AG10803 (cell line): ENCODE measurements at regions not wholly inside any gene's neighbourhood (a gene's known extent, or its start where the extent isn't known, plus 50 kb on each side); places are given as distances from the start of the nearest gene placed in this dataset.

ENCODE experiments used
- DNase-seq: peaks from one replicate; pipeline ENCODE4 v3.0.0; 2010; ENCODE audit warnings: low read depth
- H3K4me3 ChIP-seq: 2 replicates; pipeline ENCODE4 v1.5.1; 2011; ENCODE audit warnings: mild to moderate bottlenecking, low read length, control low read depth
- TF ChIP-seq, protein P1 (sequence below): conservative IDR thresholded peaks from 2 replicates; pipeline ENCODE4 v1.5.1; 2011; ENCODE audit warnings: mild to moderate bottlenecking, low read length, control low read depth, inconsistent platforms

GRCh38 chr13:59478908-59479307, 684.8 kb downstream of the DIAPH3 start:
- no peak for DNase-seq
- H3K4me3 ChIP-seq: no peak overlapping the region
- TF ChIP-seq, protein P1, sequence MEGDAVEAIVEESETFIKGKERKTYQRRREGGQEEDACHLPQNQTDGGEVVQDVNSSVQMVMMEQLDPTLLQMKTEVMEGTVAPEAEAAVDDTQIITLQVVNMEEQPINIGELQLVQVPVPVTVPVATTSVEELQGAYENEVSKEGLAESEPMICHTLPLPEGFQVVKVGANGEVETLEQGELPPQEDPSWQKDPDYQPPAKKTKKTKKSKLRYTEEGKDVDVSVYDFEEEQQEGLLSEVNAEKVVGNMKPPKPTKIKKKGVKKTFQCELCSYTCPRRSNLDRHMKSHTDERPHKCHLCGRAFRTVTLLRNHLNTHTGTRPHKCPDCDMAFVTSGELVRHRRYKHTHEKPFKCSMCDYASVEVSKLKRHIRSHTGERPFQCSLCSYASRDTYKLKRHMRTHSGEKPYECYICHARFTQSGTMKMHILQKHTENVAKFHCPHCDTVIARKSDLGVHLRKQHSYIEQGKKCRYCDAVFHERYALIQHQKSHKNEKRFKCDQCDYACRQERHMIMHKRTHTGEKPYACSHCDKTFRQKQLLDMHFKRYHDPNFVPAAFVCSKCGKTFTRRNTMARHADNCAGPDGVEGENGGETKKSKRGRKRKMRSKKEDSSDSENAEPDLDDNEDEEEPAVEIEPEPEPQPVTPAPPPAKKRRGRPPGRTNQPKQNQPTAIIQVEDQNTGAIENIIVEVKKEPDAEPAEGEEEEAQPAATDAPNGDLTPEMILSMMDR: no peak

DNA sequence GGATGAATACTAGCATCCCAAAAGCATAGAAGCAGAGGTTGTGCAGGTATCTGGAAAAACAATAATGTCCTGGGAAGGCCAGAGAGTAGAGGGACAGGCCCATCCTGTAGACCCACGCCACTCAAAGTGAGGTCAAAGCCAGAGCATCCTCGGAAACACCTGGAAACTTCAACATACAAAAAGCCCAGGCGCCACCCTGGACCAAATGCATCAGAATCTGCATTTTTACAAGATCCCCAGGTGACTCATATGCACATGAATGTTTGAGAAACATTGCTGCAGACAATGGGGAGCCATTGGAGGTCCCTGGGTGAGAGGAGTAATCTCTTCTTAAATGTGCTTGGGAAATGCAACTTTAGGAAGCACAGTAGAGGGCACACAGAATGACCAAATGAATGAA, 684.1 kb downstream of the DIAPH3 start:
- no peak for DNase-seq
- H3K4me3 ChIP-seq: no peak overlapping the region
- TF ChIP-seq, protein P1: no peak

DNA sequence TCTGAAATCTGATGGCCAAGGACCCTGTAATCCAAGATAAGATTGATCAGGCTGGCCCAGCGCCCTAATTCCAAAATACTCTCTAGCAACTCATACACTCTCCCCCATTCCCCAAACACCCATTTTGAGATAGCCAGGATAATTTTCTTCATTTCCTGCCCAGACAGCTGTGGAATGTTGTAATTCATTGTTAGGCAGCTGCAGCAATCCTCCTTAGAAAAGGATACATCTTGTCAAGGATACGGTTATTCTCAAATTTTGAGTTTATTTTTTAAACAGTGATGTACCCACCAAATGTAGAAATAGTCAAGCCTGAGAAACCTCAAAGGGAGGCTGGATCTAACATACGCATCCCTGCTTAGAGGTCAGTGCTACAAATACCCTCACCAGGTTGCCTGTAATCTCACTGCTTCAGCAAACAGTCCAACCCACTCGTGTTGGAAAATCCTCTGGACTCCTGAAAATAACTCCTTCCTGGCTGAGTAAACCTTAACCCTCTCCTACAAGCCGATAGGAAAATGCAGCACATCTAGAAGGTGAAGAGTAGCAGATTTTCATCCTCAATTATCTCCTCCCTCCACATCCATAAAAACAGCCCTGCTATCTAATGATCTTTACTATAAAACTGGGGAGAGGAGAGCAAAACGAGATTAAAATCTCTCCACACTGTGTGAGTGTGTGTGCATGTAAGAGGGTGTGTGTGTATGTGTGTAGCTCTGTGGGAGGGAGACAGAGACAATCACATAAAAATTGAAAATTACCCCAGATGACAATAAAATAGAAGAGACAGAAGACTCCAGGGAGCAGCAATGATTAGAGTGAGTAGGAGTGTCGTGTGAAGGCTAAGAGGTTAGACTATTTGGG, 683.1 kb downstream of the DIAPH3 start:
- TF ChIP-seq, protein P1: no peak
- no peak for DNase-seq
- H3K4me3 ChIP-seq: no peak overlapping the region

DNA sequence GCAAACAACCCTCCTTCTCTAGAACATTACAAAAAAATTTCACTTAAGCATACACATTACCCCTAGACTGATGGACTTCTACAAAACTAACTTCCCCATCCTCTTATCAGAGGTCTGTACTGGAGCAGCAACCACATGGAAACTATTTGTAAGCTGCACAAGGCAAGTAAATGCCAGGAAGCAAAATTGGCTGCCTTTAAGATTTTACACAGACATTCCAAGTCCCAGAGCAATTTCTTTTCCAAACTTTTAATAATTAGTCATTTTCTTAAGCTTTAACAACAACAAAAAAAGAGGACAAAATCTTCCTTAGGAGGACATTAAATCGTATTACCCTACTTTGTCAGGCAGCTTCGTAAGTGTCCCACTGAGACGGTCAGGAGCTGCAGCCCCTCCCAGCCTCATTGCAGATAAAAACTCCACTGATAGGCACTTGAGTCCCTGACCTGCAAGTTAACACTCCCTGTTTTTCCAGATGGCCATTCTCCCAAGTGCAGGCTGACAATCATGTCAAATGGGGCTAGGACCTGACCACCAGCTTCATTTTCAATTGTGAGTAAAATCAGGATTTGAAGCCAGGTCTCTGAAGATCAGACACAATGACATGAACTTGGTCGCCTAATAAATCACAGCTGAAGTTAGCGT, 680.1 kb downstream of the DIAPH3 start:
- TF ChIP-seq, protein P1: no peak
- DNase-seq: peak; percentile 9
- no peak overlapping the region for H3K4me3 ChIP-seq

DNA sequence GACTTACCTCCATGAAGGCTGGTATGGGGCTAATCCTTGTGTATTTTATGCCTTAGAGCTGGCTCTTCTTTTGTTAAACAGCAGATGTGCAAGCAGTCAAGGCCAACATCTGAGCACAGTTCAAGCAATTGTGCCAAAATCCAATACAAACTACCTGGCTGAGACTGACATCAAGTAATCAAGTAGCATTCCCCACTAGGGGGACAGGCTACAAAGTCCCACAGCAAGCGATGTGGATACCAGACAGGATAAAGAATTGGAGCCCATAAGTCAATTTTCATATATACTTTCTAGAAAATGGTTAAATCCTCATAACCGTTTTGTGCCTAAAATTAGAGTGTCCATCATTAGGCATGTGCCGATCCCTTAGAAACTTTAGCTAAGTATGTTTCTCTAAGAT, 675.8 kb downstream of the DIAPH3 start:
- DNase-seq: no peak

GRCh38 chr13:59488436-59488835, 675.3 kb downstream of the DIAPH3 start:
- no peak for DNase-seq
- no peak overlapping the region for H3K4me3 ChIP-seq
- TF ChIP-seq, protein P1: no peak

More for the DNA sequence above, 675.8 kb downstream of the DIAPH3 start:
- TF ChIP-seq, protein P1: no peak
- H3K4me3 ChIP-seq: no peak overlapping the region

DNA sequence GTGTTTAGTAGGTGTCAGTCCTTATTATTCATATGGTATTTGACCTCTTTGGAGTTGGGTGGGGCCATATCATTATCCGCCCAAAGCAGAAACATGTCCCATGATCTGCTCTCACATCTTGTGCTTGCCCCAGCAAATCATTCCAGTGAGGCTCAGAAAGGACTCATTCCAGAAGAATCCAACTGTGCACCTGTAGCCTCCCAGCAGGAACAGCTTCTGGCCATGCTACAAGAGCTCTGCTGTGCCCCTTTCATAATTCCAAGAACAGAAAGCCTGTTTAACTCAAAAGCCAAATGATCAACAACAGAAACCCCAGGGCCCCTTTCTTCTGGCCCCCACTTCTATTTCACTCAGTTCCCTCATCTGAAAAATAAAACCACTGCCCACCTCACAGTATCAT, 673.1 kb downstream of the DIAPH3 start:
- no peak for DNase-seq
- no peak overlapping the region for H3K4me3 ChIP-seq
- TF ChIP-seq, protein P1: no peak
